ENCODE measurements at regions not wholly inside any gene's neighbourhood (a gene's known extent, or its start where the extent isn't known, plus 50 kb on each side); places are given as distances from the start of the nearest gene placed in this dataset.

DNA sequence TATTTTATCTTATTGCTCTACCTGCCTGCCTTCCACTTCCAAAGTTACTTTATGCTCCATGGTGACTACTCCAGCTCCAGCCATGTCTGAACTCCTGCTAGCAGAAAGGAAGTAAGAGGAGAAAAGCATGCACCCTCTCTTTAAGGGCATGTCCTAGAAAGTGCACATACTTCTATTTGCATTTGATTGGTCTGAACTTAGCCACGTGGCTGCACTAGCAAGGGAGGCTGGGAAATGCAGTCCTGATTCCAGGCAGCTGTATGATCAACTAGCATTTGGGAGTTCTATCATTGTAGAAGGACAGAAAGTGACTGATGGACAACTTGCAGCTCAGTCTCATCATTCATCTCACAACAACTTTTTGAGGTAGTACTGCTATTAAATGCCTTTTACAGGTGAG, 515.7 kb downstream of the BUD13 start:
- no peak for DNase-seq (ENCODE audit: low read depth in 2 of 2)

GRCh38 chr11:116256215-116256614, 516.6 kb downstream of the BUD13 start:
- no peak for DNase-seq (ENCODE audit: low read depth in 2 of 2)

- DNase-seq (ENCODE audit: low read depth in 2 of 2), result no peak
Observed at GRCh38 chr11:116255321-116255953, 517.4 kb downstream of the BUD13 start.

DNA sequence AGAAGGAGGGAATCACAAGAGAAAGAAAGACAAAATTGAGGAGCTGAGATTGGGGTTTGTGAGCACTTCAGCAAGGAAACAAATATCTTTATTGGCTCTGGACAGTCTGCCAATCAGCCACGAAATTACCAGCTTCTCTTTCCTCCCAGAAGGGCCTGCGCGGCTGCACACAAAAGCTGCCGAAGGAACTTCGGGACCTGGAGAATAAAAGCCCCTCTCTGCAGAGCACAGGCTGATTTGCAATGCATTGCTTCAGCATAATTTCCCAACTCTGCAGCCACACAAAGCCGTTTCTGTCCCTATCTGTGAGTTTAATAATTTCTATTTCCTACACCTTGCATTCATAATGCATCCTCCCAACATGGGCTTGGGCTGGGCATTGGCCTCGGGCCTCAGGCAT, 522.6 kb downstream of the BUD13 start:
- DNase-seq (ENCODE audit: low read depth in 2 of 2), result no peak

DNA sequence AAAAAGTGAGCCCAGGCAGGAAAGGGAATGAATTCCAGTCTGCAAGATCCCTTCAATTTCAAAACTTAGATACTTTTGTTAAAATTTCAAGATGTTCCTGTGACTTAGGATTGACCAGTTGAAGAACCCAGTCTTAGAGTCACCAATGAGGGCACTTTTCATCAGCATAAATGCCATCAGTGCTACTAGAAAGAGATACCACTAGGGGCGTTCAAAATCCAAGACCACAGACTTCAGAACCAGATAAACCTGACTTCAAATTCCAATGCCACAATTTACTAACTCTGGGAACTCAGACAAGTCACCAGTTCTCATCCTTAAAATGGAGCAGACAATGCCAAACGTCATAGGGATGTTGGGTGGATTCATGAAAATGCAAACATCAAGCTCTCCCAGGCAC, 523.2 kb downstream of the BUD13 start:
- no peak for DNase-seq (ENCODE audit: low read depth in 2 of 2)

DNA sequence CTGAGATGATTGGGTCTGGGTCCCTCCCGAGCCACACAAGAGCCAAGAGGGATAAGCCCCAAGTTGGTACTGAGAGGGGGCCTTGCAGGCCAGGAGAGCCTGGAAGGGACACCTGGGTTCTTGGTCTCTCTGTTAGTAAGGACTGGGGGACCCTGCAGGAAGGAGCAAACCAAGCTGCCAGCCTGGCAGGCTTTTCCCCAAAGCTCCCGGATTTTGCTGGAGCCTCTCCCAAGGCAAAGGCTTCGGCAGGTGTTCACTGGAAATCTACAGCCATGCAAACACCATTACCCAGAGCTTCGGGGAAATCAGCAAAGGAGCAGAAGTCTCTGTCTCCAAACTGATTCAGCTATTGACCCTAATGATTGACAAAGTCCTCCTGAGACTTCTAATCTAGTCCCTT, 527.9 kb downstream of the BUD13 start:
- no peak for DNase-seq (ENCODE audit: low read depth in 2 of 2)

DNA sequence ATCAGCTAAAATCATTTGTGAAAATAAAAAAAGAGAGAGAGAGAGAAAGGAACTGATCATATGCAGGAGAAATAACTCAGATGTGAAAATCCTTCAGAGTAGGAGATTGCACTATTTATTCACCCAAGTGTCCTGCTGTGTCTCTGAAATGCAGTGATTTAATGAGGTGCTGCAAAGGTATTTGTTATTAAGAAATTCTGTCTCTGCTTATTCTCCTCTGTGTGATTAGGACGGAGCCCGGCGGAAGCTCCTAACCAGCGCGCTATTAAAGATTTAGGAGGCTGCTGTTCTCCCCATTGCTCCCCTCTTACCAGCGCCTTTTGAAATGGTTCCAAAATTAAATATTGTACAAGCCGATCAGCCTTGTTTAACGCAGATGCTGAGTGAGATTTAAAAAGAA, 528.3 kb downstream of the BUD13 start:
- no peak for DNase-seq (ENCODE audit: low read depth in 2 of 2)

- DNase-seq (ENCODE audit: low read depth in 2 of 2), result no peak
Observed at GRCh38 chr11:116243991-116244390, 528.8 kb downstream of the BUD13 start.

DNA sequence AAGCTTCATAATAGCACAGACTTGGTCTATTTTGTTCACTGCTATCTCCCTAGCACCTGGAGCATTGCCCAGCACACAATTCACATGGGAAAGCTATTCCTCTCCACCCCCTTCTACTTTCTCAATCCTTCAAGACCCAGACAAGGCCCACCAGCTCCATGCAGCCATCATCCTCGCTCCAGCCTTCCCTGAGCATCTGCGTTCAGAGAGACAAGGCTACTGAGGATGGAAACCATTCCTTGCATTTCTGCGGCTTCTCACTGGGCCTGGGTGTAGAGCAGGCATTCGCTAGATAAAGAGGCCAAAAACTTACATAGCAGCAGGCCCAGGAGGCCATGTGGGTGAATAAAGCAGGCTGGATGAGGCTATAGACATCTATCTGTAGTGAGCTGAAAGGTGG, 530.8 kb downstream of the BUD13 start:
- DNase-seq (ENCODE audit: low read depth in 2 of 2), result no peak

- DNase-seq (ENCODE audit: low read depth in 2 of 2), result peak; percentile 15 to 18
Observed at GRCh38 chr11:116240710-116241109, 532.1 kb downstream of the BUD13 start.

- no peak for DNase-seq (ENCODE audit: low read depth in 2 of 2)
Observed at GRCh38 chr11:116239247-116239646, 533.5 kb downstream of the BUD13 start.

- DNase-seq (ENCODE audit: low read depth in 2 of 2), result no peak
Observed at GRCh38 chr11:116234989-116235568, 537.7 kb downstream of the BUD13 start.

DNA sequence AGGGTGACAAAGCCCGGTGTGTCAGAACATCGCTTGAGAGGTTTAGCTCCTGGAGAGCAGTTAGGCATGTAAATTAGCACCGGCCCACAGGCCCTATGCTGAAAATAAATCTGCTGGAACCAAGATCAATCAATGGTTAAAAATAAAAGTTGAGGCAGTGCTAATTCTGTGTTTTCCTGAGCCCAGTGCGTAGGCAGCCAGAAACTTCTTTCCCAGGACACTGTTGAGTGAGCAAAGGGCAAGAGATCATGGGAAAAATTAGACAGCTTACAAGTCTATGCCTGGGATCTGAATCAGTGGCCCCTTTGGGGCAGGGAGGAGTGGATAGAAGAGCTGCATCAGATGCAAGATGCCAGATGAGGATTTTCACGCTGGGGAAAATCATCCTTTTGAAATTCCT, 539.2 kb downstream of the BUD13 start:
- no peak for DNase-seq (ENCODE audit: low read depth in 2 of 2)

DNA sequence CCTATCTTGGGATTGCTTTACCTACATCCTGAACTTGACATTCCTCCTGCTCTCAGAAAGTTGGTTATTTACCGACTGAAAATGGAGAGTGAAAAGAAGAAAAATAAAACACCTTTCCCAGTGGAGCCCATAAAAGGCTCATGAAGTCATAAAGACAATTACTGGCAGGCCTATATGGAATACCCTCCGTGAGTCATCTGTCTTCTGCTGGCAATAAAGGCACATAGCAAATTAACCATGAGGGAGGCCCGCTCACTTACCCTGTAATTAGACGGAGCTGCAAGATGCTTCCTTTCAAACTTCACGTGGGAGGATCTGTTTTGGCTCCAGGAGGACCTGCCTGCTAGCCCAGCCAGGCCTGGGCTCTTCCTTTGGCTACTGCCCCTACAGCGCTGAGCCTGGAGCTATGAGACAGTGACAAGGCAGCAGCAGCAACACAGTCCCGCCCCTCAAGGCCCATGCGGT, 540.4 kb downstream of the BUD13 start:
- DNase-seq (ENCODE audit: low read depth in 2 of 2), result no peak

DNA sequence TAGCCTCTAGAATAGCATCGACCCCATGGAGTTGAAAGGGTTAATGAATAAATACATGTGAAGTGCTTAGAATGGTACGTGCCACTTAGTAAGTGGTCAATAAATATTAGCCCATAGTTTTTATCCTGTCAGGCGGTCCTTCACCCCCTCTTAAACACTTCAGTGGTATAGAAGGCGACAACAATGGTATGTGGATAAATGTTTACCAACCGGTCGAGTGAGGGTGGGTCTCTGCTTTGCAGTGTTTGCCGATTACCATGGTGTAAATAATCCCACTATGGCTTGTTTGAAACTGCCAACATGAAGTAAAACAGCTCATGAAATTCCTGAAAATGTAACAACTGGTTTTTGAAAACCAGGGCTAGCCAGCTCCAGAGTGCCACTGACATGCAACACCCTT, 541.2 kb downstream of the BUD13 start:
- DNase-seq (ENCODE audit: low read depth in 2 of 2), result no peak

DNA sequence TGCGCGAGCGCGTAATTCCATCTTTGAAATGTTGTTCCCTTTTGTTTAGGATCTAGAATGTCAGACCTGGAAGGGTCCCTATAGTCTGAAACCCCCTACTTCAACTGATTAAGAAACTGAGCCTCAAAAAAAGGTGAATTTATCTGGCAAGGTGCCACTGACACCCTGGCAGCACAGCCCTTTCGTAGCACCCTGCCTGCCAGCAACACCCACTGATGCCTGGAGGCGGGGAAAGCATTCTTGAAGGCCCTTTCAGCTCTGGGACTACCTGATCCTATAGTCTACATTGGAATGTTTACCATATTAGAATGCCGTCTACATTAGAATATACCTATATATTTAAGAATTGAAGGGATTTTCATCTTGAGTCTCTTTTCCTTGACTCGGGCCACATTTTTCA, 542.3 kb downstream of the BUD13 start:
- no peak for DNase-seq (ENCODE audit: low read depth in 2 of 2)

- DNase-seq (ENCODE audit: low read depth in 2 of 2), result no peak
Observed at GRCh38 chr11:116229236-116229970, 543.4 kb downstream of the BUD13 start.

- DNase-seq (ENCODE audit: low read depth in 2 of 2), result no peak
Observed at GRCh38 chr11:116226731-116227130, 546.1 kb downstream of the BUD13 start.

GRCh38 chr11:116225784-116226585, 546.8 kb downstream of the BUD13 start:
- DNase-seq (ENCODE audit: low read depth in 2 of 2), result no peak

- DNase-seq (ENCODE audit: low read depth in 2 of 2), result no peak
Observed at GRCh38 chr11:116225236-116225635, 547.6 kb downstream of the BUD13 start.

GRCh38 chr11:116224889-116225200, 547.9 kb downstream of the BUD13 start:
- DNase-seq (ENCODE audit: low read depth in 2 of 2), result no peak

- DNase-seq (ENCODE audit: low read depth in 2 of 2), result no peak
Observed at GRCh38 chr11:116224154-116224888, 548.5 kb downstream of the BUD13 start.
